Adrenal gland (tissue), 9 donors: ENCODE measurements at regions not wholly inside any gene's neighbourhood (a gene's known extent, or its start where the extent isn't known, plus 50 kb on each side); places are given as distances from the start of the nearest gene placed in this dataset.

Experiments
- DNase-seq, 7 donors: peaks; one replicate each; pipeline ENCODE4 v3.0.0-alpha.2; 2019 to 2020
- H3K27ac ChIP-seq, 5 donors: fragments of 200-600 bp; sonication (generic) in 4 of 5; 1 replicate in 3 of 5; 2 replicates in 2 of 5; pipeline versions ENCODE4 v1.5.1 to v1.8.0; 2016 to 2020; ENCODE audit warnings: mild to moderate bottlenecking in 1 of 5
- H3K27me3 ChIP-seq: fragments of 200-600 bp; 2 replicates; pipeline ENCODE4 v1.8.0; 2021
- H3K36me3 ChIP-seq, 2 donors: fragments of 200-600 bp; replicated peaks in 1 of 2; 1 replicate in 1 of 2; 2 replicates in 1 of 2; pipeline versions ENCODE4 v1.5.1 to v1.8.0; 2018 to 2022
- H3K4me1 ChIP-seq, 2 donors: fragments of 200-600 bp; replicated peaks in 1 of 2; 1 replicate in 1 of 2; 2 replicates in 1 of 2; pipeline versions ENCODE4 v1.5.1 to v1.8.0; 2018 to 2021
- H3K4me3 ChIP-seq, 4 donors: fragments of 200-600 bp; sonication (generic) in 3 of 4; one replicate each; pipeline ENCODE4 v1.5.1; 2016 to 2018
- H3K9me3 ChIP-seq, 3 donors: fragments of 200-600 bp; sonication (generic) in 1 of 3; replicated peaks in 1 of 3; 1 replicate in 2 of 3; 2 replicates in 1 of 3; pipeline versions ENCODE4 v1.5.1 to v1.8.0; 2016 to 2021
- POLR2A ChIP-seq, 2 donors: fragments of 450-650 bp; IDR thresholded peaks; one replicate each; pipeline ENCODE4 v1.6.1; 2017; ENCODE audit warnings: antibody characterized with exemption in 2 of 2, mild to moderate bottlenecking in 2 of 2, moderate library complexity in 1 of 2
- WGBS, 4 donors: extraction: QIAGEN DNeasy Blood & Tissue Kit in 2 of 4; methylation state at CpG; one replicate each; pipeline versions ENCODE4 v1.1.5 to v1.1.7; 2013 to 2017; 5-methylcytosine and 5-hydroxymethylcytosine counted together
- intact Hi-C, 2 donors: fragments of 100-400 bp; cut with DNase I; formaldehyde crosslinking; loops; one replicate each; pipeline versions ENCODE4 v1.14.1 to v1.15.0; 2022 to 2023
- TF ChIP-seq, protein P1 (sequence below), 6 experiments: fragments of 450-650 bp in 4 of 6; fragments of 200-600 bp in 2 of 6; sonication (generic) in 1 of 6; IDR thresholded peaks; 1 replicate in 5 of 6; 2 replicates in 1 of 6; pipeline versions ENCODE4 v1.5.1 to v1.8.0; 2016 to 2021; ENCODE audit warnings: antibody characterized with exemption in 6 of 6, mild to moderate bottlenecking in 2 of 6, moderate library complexity in 1 of 6
- donor health status: healthy with polysubstance abuse.
- donor health status: Bipolar disorder and iron deficiency.
- donor health status: DM: yes; HTN: yes; CAD: no.
- donor health status: DM: no; HTN: no; CAD: no.
- donor health status: DM: no; HTN: no; CAD: no.

DNA sequence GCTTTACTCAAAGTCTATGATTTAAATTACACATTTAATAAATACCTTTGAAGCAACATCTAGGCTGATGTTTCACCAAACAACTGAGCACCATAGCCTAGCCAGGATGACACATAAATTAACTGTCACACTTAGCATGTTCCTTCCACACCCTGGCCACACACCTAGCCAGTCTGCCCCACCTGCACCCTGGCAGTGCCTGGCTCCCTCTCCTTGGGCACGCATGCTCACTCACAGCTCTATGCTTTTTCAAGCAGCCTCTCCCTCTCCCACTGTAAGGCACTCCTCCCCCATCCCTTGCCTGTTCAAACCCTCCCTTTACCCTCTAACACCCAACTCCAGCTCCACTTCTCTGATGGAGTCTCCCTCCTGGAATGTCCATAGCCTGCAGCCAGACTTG lies 357.6 kb upstream of the KLHL29 start:
- no peaks in the 10 kb centered on the region for H3K36me3 ChIP-seq
- no peaks in the 10 kb centered on the region for H3K27me3 ChIP-seq
- H3K4me1 ChIP-seq = no peaks in the 10 kb centered on the region
- TF ChIP-seq POLR2A (IDR thresholded peaks at IDR 0.05) = no peak
- TF ChIP-seq, protein P1, sequence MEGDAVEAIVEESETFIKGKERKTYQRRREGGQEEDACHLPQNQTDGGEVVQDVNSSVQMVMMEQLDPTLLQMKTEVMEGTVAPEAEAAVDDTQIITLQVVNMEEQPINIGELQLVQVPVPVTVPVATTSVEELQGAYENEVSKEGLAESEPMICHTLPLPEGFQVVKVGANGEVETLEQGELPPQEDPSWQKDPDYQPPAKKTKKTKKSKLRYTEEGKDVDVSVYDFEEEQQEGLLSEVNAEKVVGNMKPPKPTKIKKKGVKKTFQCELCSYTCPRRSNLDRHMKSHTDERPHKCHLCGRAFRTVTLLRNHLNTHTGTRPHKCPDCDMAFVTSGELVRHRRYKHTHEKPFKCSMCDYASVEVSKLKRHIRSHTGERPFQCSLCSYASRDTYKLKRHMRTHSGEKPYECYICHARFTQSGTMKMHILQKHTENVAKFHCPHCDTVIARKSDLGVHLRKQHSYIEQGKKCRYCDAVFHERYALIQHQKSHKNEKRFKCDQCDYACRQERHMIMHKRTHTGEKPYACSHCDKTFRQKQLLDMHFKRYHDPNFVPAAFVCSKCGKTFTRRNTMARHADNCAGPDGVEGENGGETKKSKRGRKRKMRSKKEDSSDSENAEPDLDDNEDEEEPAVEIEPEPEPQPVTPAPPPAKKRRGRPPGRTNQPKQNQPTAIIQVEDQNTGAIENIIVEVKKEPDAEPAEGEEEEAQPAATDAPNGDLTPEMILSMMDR (IDR thresholded peaks at IDR 0.05) = no peak
- intact Hi-C loops = no loop called here
- H3K9me3 ChIP-seq = no peaks in the 10 kb centered on the region
- H3K4me3 ChIP-seq = no peak overlapping the region
- no peak overlapping the region for H3K27ac ChIP-seq
- no peak for DNase-seq
- WGBS, 4 donors = 79 to 92% (median 83%) methylated on average over 1 of the region's 1 CpG

DNA sequence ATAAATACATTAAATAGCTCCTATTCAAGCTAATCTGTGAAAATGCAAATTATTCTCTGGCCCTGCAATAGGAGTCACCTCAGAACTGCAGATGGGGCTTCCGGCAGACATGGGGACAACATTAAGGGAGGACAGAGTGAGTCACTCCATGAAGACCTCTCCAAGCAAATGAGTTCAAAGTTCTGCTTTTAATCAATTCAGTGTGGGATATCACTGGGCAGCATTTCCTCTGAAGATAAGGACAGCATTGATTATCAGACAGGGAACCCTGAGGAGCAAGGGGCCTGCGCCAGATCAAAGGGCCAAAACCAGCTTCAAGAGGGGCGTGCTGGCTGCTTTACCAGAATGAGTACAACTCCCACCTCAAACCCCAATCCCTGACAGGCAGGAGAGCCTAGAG lies 356.9 kb upstream of the KLHL29 start:
- Histone ChIP-seq H3K4me1 (no peaks in the 10 kb centered on the region), H3K4me3 (no peak overlapping the region), H3K27ac (no peak overlapping the region), H3K9me3 (no peaks in the 10 kb centered on the region), H3K36me3 (no peaks in the 10 kb centered on the region), H3K27me3 (no peaks in the 10 kb centered on the region)
- WGBS, 4 donors = 68 to 90% (median 79%) methylated on average over 3 of the region's 3 CpGs
- no peak for DNase-seq
- intact Hi-C loops = no loop called here
- TF ChIP-seq POLR2A (IDR thresholded peaks at IDR 0.05) = no peak
- TF ChIP-seq, protein P1 (IDR thresholded peaks at IDR 0.05) = no peak

DNA sequence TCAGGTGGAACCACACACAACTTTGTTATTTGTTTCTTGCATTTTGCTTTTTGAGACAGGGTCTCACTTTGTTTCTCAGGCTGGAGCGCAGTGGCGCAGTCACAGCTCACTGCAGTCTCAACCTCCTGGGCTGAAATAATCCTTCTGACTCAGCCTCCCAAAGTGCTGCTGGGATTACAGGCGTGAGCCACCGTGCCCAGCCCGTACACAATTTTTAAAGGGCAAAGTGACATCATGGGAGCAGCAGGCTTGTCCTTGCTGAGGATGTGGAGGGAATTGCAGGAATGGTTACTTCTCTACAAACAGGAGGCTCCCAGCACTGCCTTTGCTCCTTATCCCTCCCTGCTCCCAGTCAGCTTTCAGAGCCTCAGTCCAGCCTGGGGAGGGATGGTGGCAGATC lies 355.9 kb upstream of the KLHL29 start:
- no peaks in the 10 kb centered on the region for H3K4me1 ChIP-seq
- H3K27me3 ChIP-seq = no peaks in the 10 kb centered on the region
- 60 to 100% (median 69%) methylated on average over 2 to 5 of the region's 5 CpGs for WGBS, 4 donors
- no peaks in the 10 kb centered on the region for H3K9me3 ChIP-seq
- H3K27ac ChIP-seq = no peak overlapping the region
- DNase-seq = no peak
- intact Hi-C loops = no loop called here
- no peaks in the 10 kb centered on the region for H3K36me3 ChIP-seq
- TF ChIP-seq, protein P1 (IDR thresholded peaks at IDR 0.05) = no peak
- no peak for TF ChIP-seq POLR2A (IDR thresholded peaks at IDR 0.05)
- H3K4me3 ChIP-seq = no peak overlapping the region

DNA sequence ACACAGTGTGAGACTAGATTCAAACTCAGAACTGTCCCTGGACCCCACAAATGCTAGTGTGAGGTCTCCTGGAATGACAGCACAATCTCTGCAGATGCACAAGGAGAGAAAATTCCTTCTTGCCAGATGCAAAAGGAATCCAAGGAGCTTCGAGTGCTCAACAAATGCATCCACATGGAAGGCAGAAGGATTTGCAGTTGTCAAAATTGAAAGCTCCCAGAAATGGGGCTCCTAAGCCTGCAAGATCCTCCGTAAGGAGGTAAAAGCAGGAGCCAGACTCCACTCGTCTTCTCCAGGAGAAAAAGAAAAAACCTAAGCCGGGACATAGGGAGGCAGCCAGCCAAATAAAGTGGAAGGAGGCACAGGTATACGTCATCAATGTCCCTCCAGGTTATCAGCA lies 355.0 kb upstream of the KLHL29 start:
- H3K4me1 ChIP-seq = no peaks in the 10 kb centered on the region
- no peaks in the 10 kb centered on the region for H3K36me3 ChIP-seq
- no peak for DNase-seq
- no peak overlapping the region for H3K27ac ChIP-seq
- H3K4me3 ChIP-seq = no peak overlapping the region
- H3K9me3 ChIP-seq = no peaks in the 10 kb centered on the region
- intact Hi-C loops = no loop called here
- whole genome bisulfite sequencing, 4 donors = 45 to 72% (median 65%) methylated on average over 5 of the region's 5 CpGs
- no peaks in the 10 kb centered on the region for H3K27me3 ChIP-seq
- TF ChIP-seq, protein P1 (IDR thresholded peaks at IDR 0.05) = no peak
- TF ChIP-seq POLR2A (IDR thresholded peaks at IDR 0.05) = no peak
